ENCODE measurements at regions not wholly inside any gene's neighbourhood (a gene's known extent, or its start where the extent isn't known, plus 50 kb on each side); places are given as distances from the start of the nearest gene placed in this dataset.

- H3K36me3 ChIP-seq, result no peaks in the 10 kb centered on the region
- TF ChIP-seq POLR2A (IDR thresholded peaks at IDR 0.05), result no peak
- no peak for TF ChIP-seq CTCF (IDR thresholded peaks at IDR 0.05)
- no peak for DNase-seq
- H3K27ac ChIP-seq, result no peak overlapping the region
- H3K27me3 ChIP-seq, result no peaks in the 10 kb centered on the region
- peaks cover 0 to 7% (median 0%) of the 10 kb centered on the region in 4 donors for H3K9me3 ChIP-seq
- H3K4me3 ChIP-seq, result no peak overlapping the region
- H3K4me1 ChIP-seq, result peaks cover 0 to 7% (median 0%) of the 10 kb centered on the region in 4 donors
Observed at GRCh38 chr10:28202941-28203352, 99.9 kb downstream of the MPP7 start.

GRCh38 chr10:28201410-28202400 is 101.2 kb downstream of the MPP7 start:
- Histone ChIP-seq H3K4me1 (peaks cover 0 to 7% (median 0%) of the 10 kb centered on the region in 4 donors), H3K9me3 (no peaks in the 10 kb centered on the region), H3K27ac (peak overlapping the region in 1 of 4 donors; percentile 22), H3K27me3 (no peaks in the 10 kb centered on the region), H3K36me3 (no peaks in the 10 kb centered on the region), H3K4me3 (no peak overlapping the region)
- DNase-seq, result no peak
- TF ChIP-seq POLR2A (IDR thresholded peaks at IDR 0.05) (no peak), CTCF (IDR thresholded peaks at IDR 0.05) (no peak)

- no peaks in the 10 kb centered on the region for H3K9me3 ChIP-seq
- no peak for TF ChIP-seq POLR2A (IDR thresholded peaks at IDR 0.05)
- no peak for TF ChIP-seq CTCF (IDR thresholded peaks at IDR 0.05)
- H3K27me3 ChIP-seq, result no peaks in the 10 kb centered on the region
- no peak overlapping the region for H3K27ac ChIP-seq
- H3K4me3 ChIP-seq, result no peak overlapping the region
- DNase-seq, result no peak
- no peaks in the 10 kb centered on the region for H3K36me3 ChIP-seq
- peaks cover 0 to 7% (median 0%) of the 10 kb centered on the region in 4 donors for H3K4me1 ChIP-seq
Observed at GRCh38 chr10:28200775-28201174, 102.1 kb downstream of the MPP7 start.

- no peaks in the 10 kb centered on the region for H3K36me3 ChIP-seq
- no peak for DNase-seq
- H3K27me3 ChIP-seq, result no peaks in the 10 kb centered on the region
- no peak for TF ChIP-seq POLR2A (IDR thresholded peaks at IDR 0.05)
- TF ChIP-seq CTCF (IDR thresholded peaks at IDR 0.05), result no peak
- H3K4me1 ChIP-seq, result peaks cover 0 to 7% (median 0%) of the 10 kb centered on the region in 4 donors
- H3K27ac ChIP-seq, result no peak overlapping the region
- no peaks in the 10 kb centered on the region for H3K9me3 ChIP-seq
- no peak overlapping the region for H3K4me3 ChIP-seq
Observed at GRCh38 chr10:28199941-28200340, 102.9 kb downstream of the MPP7 start.

- no peak for TF ChIP-seq CTCF (IDR thresholded peaks at IDR 0.05)
- TF ChIP-seq POLR2A (IDR thresholded peaks at IDR 0.05), result no peak
- DNase-seq, result no peak
- Histone ChIP-seq H3K27ac (no peak overlapping the region), H3K4me3 (no peak overlapping the region), H3K27me3 (no peaks in the 10 kb centered on the region), H3K4me1 (no peaks in the 10 kb centered on the region), H3K36me3 (no peaks in the 10 kb centered on the region), H3K9me3 (no peaks in the 10 kb centered on the region)
Observed at GRCh38 chr10:28190196-28190595, 112.7 kb downstream of the MPP7 start.
